SK-N-SH treated with all-trans-retinoic acid at 6 μM for 48 hours (cell line): ENCODE measurements at regions not wholly inside any gene's neighbourhood (a gene's known extent, or its start where the extent isn't known, plus 50 kb on each side); places are given as distances from the start of the nearest gene placed in this dataset.

ENCODE experiments used
- ATAC-seq: fragments of 200-7000 bp; cut with Tn5 transposase; 3 replicates; pipeline ENCODE4 v1.9.1; 2020; ENCODE audit warnings: mild to moderate bottlenecking, moderate library complexity
- BACH2 ChIP-seq: fragments of 250-450 bp; sonication (Bioruptor Pico); IDR thresholded peaks from 2 replicates; pipeline ENCODE4 v1.9.0; 2021; ENCODE audit warnings: mild to moderate bottlenecking, borderline replicate concordance
- CSDC2 ChIP-seq: fragments of 250-450 bp; sonication (Bioruptor Pico); IDR thresholded peaks from 2 replicates; pipeline ENCODE4 v1.5.0; 2020; ENCODE audit warnings: mild to moderate bottlenecking, moderate library complexity
- ESRRG ChIP-seq: fragments of 250-450 bp; sonication (Bioruptor Pico); IDR thresholded peaks from 2 replicates; pipeline ENCODE4 v1.6.1; 2021; ENCODE audit warnings: mild to moderate bottlenecking
- GLIS3 ChIP-seq: fragments of 250-450 bp; sonication (Bioruptor Pico); IDR thresholded peaks from 2 replicates; pipeline ENCODE4 v1.5.0; 2020; ENCODE audit warnings: mild to moderate bottlenecking, moderate library complexity
- OSR1 ChIP-seq: fragments of 250-450 bp; sonication (Bioruptor Pico); IDR thresholded peaks from 2 replicates; pipeline ENCODE4 v1.8.0; 2022; ENCODE audit warnings: moderate library complexity, mild to moderate bottlenecking, inconsistent platforms
- PPARA ChIP-seq: fragments of 250-450 bp; sonication (Bioruptor Pico); IDR thresholded peaks from 2 replicates; pipeline ENCODE4 v1.5.0; 2020; ENCODE audit warnings: mild to moderate bottlenecking, borderline replicate concordance
- RARB ChIP-seq: fragments of 250-450 bp; sonication (Bioruptor Pico); IDR thresholded peaks from 2 replicates; pipeline ENCODE4 v1.8.0; 2021; ENCODE audit warnings: mild to moderate bottlenecking, moderate library complexity
- SNAI2 ChIP-seq: fragments of 250-450 bp; sonication (Bioruptor Pico); IDR thresholded peaks from 2 replicates; pipeline ENCODE4 v1.5.0; 2020; ENCODE audit warnings: mild to moderate bottlenecking, moderate library complexity
- TCF4 ChIP-seq: fragments of 250-450 bp; sonication (Bioruptor Pico); IDR thresholded peaks from 2 replicates; pipeline ENCODE4 v1.8.0; 2021; ENCODE audit warnings: mild to moderate bottlenecking, moderate library complexity, borderline replicate concordance
- TOX ChIP-seq: fragments of 250-450 bp; sonication (Bioruptor Pico); IDR thresholded peaks from 2 replicates; pipeline ENCODE4 v1.8.0; 2021; ENCODE audit warnings: mild to moderate bottlenecking, moderate library complexity, borderline replicate concordance
- TSHZ2 ChIP-seq: fragments of 250-450 bp; sonication (Bioruptor Pico); IDR thresholded peaks from 2 replicates; pipeline ENCODE4 v1.5.0; 2020; ENCODE audit warnings: mild to moderate bottlenecking, moderate library complexity
- ZC3H10 ChIP-seq: fragments of 250-450 bp; sonication (Bioruptor Pico); IDR thresholded peaks from 2 replicates; pipeline ENCODE4 v1.5.1; 2021; ENCODE audit warnings: mild to moderate bottlenecking, moderate library complexity
- ZFP3 ChIP-seq: fragments of 250-450 bp; sonication (Bioruptor Pico); IDR thresholded peaks from 2 replicates; pipeline ENCODE4 v1.5.0; 2020; ENCODE audit warnings: mild to moderate bottlenecking, moderate library complexity
- ZFP30 ChIP-seq: fragments of 450-650 bp; formaldehyde crosslinking; IDR thresholded peaks from 2 replicates; pipeline ENCODE4 v1.5.0; 2022; ENCODE audit warnings: mild to moderate bottlenecking, moderate library complexity
- ZNF565 ChIP-seq: fragments of 450-650 bp; formaldehyde crosslinking; conservative IDR thresholded peaks from 2 replicates; pipeline ENCODE4 v1.5.0; 2020; ENCODE audit warnings: low read depth, mild to moderate bottlenecking, moderate library complexity
- ZNF8 ChIP-seq: fragments of 450-650 bp; formaldehyde crosslinking; IDR thresholded peaks from 2 replicates; pipeline ENCODE4 v1.5.0; 2020; ENCODE audit warnings: mild to moderate bottlenecking, moderate library complexity
- TF ChIP-seq, protein P1 (sequence below): fragments of 250-450 bp; sonication (Bioruptor Pico); IDR thresholded peaks from 2 replicates; pipeline ENCODE4 v1.5.1; 2021; ENCODE audit warnings: mild to moderate bottlenecking, moderate library complexity
- TF ChIP-seq, protein P2 (sequence below): fragments of 250-450 bp; sonication (Bioruptor Pico); IDR thresholded peaks from 2 replicates; pipeline ENCODE4 v1.8.0; 2020; ENCODE audit warnings: mild to moderate bottlenecking, moderate library complexity, borderline replicate concordance
- TF ChIP-seq, protein P3 (sequence below): fragments of 250-450 bp; sonication (Bioruptor Pico); IDR thresholded peaks from 2 replicates; pipeline ENCODE4 v1.5.1; 2020; ENCODE audit warnings: low read depth, mild to moderate bottlenecking, moderate library complexity
- TF ChIP-seq, protein P4 (sequence below): fragments of 250-450 bp; sonication (Bioruptor Pico); IDR thresholded peaks from 2 replicates; pipeline ENCODE4 v1.8.0; 2021; ENCODE audit warnings: low read depth, mild to moderate bottlenecking, moderate library complexity, borderline replicate concordance

- TF ChIP-seq TSHZ2 (no peak), OSR1 (CRISPR knock-in tag) (no peak), TCF4 (CRISPR knock-in tag) (no peak)
- TF ChIP-seq, protein P1, sequence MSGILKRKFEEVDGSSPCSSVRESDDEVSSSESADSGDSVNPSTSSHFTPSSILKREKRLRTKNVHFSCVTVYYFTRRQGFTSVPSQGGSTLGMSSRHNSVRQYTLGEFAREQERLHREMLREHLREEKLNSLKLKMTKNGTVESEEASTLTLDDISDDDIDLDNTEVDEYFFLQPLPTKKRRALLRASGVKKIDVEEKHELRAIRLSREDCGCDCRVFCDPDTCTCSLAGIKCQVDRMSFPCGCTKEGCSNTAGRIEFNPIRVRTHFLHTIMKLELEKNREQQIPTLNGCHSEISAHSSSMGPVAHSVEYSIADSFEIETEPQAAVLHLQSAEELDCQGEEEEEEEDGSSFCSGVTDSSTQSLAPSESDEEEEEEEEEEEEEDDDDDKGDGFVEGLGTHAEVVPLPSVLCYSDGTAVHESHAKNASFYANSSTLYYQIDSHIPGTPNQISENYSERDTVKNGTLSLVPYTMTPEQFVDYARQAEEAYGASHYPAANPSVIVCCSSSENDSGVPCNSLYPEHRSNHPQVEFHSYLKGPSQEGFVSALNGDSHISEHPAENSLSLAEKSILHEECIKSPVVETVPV (CRISPR knock-in tag): no peak
- TF ChIP-seq, protein P2, sequence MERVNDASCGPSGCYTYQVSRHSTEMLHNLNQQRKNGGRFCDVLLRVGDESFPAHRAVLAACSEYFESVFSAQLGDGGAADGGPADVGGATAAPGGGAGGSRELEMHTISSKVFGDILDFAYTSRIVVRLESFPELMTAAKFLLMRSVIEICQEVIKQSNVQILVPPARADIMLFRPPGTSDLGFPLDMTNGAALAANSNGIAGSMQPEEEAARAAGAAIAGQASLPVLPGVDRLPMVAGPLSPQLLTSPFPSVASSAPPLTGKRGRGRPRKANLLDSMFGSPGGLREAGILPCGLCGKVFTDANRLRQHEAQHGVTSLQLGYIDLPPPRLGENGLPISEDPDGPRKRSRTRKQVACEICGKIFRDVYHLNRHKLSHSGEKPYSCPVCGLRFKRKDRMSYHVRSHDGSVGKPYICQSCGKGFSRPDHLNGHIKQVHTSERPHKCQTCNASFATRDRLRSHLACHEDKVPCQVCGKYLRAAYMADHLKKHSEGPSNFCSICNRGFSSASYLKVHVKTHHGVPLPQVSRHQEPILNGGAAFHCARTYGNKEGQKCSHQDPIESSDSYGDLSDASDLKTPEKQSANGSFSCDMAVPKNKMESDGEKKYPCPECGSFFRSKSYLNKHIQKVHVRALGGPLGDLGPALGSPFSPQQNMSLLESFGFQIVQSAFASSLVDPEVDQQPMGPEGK (CRISPR knock-in tag): no peak
Observed at GRCh38 chr10:22473459-22473858, 128.2 kb downstream of the SPAG6 start (continued).

DNA sequence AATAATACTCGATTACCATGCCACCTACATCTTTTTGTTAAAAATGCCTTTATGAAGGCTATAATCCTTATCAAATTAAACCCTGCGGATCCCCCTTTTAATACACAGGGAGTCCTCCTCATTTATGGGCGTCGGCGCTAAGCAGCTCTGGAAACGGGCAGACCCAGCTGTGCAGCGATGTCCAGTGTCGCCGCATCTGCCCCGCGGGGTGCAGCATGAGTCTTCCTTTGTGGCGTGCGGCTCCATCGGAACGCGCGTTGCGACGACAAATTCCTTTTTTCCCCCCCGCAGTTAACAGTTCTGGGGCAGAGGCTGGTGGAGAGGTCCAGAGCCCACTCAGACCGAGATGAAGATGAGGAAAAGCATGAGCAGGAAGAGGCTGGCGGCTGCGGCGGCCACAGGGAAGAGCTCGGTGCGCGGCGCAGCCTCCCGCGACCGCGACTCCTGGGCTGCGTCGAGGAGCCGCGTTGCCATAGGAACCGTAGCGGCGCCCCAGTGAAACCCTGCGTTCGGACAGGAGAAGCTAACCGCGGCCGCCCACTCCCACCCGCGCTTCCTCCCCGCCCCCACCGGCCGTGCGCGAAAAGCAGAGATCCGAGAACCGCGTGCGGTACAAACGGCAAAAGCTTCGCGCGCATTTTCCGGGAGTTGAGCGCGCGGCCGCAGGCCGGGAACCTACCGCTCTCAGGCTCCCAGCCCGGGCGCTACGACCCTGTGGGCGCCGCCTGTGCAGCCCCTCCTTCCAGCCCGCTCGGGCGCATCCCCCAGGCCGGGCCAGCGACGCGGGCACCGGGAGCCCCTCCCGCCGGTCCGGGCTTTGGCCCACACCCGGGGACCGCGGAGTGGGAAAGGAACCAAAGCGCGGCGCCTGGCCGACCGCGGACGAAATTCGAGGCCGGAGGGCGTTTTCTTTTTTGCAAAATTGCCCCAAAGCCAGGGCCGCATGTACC lies 130.6 kb downstream of the SPAG6 start:
- TF ChIP-seq SNAI2 (CRISPR knock-in tag) (no peak), ZNF565 (no peak), ZC3H10 (CRISPR knock-in tag) (no peak), ESRRG (CRISPR knock-in tag) (no peak), TOX (no peak), TCF4 (CRISPR knock-in tag) (no peak), ZNF8 (CRISPR knock-in tag) (no peak), PPARA (CRISPR knock-in tag) (no peak), ZFP3 (CRISPR knock-in tag) (no peak), RARB (CRISPR knock-in tag) (no peak), OSR1 (CRISPR knock-in tag) (no peak), CSDC2 (CRISPR knock-in tag) (no peak), ZFP30 (no peak), BACH2 (CRISPR knock-in tag) (no peak), GLIS3 (CRISPR knock-in tag) (no peak)
- TF ChIP-seq, protein P3, sequence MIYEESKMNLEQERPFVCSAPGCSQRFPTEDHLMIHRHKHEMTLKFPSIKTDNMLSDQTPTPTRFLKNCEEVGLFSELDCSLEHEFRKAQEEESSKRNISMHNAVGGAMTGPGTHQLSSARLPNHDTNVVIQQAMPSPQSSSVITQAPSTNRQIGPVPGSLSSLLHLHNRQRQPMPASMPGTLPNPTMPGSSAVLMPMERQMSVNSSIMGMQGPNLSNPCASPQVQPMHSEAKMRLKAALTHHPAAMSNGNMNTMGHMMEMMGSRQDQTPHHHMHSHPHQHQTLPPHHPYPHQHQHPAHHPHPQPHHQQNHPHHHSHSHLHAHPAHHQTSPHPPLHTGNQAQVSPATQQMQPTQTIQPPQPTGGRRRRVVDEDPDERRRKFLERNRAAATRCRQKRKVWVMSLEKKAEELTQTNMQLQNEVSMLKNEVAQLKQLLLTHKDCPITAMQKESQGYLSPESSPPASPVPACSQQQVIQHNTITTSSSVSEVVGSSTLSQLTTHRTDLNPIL (CRISPR knock-in tag): no peak
- TF ChIP-seq, protein P4, sequence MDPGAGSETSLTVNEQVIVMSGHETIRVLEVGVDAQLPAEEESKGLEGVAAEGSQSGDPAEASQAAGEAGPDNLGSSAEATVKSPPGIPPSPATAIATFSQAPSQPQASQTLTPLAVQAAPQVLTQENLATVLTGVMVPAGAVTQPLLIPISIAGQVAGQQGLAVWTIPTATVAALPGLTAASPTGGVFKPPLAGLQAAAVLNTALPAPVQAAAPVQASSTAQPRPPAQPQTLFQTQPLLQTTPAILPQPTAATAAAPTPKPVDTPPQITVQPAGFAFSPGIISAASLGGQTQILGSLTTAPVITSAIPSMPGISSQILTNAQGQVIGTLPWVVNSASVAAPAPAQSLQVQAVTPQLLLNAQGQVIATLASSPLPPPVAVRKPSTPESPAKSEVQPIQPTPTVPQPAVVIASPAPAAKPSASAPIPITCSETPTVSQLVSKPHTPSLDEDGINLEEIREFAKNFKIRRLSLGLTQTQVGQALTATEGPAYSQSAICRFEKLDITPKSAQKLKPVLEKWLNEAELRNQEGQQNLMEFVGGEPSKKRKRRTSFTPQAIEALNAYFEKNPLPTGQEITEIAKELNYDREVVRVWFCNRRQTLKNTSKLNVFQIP (CRISPR knock-in tag): no peak
- TF ChIP-seq, protein P2 (CRISPR knock-in tag): no peak
- TF ChIP-seq, all 23 proteins: peak for 0

More for the DNA sequence above, 130.6 kb downstream of the SPAG6 start:
- ATAC-seq: peak; percentile 68
